GM12878 (cell line): ENCODE measurements at regions not wholly inside any gene's neighbourhood (a gene's known extent, or its start where the extent isn't known, plus 50 kb on each side); places are given as distances from the start of the nearest gene placed in this dataset.

ENCODE experiments used
- ATAC-seq: fragments of 200-7000 bp; cut with Tn5 transposase; 3 replicates; pipeline ENCODE4 v1.9.1; 2020; ENCODE audit warnings: mild to moderate bottlenecking, moderate library complexity
- BruUV-seq: library from RNA; stranded (reverse); fragments of 400-500 nt; replicated peaks from 2 replicates; lab custom pipeline; 2021; lab: Mats Ljungman, UMichigan
- CTCF ChIA-PET: fragments of 300-600 bp; sonication (Branson Sonifier 250); formaldehyde crosslinking; extraction: SDS; loops from one replicate; lab custom pipeline; 2021; ENCODE audit warnings: inconsistent platforms; lab: Yijun Ruan, JAX
- POLR2A ChIA-PET: fragments of 350-600 bp; formaldehyde crosslinking; extraction: SDS; loops from one replicate; lab custom pipeline; 2021; ENCODE audit warnings: inconsistent platforms; lab: Charles Lee
- RAD21 ChIA-PET: fragments of 300-600 bp; sonication (Branson Sonifier 250); formaldehyde crosslinking; loops from one replicate; lab custom pipeline; 2023; ENCODE audit warnings: antibody characterized with exemption; ENCODE audit not compliant: unreplicated experiment; lab: Charles Lee
- SMC1A ChIA-PET: fragments of 300-600 bp; sonication (Branson Sonifier 250); formaldehyde crosslinking; loops from one replicate; lab custom pipeline; 2023; ENCODE audit not compliant: unreplicated experiment, uncharacterized antibody; lab: Charles Lee
- DNase-seq: peaks from one replicate; pipeline ENCODE4 v3.0.0-alpha.2; 2011; ENCODE audit warnings: low read depth, low spot score
- FAIRE-seq: peaks from 3 replicates; lab custom pipeline; 2011; peaks lifted over from hg19 to GRCh38; lab: Jason Lieb, UNC
- H2AFZ ChIP-seq: 2 replicates; pipeline ENCODE4 v1.6.0; 2011; ENCODE audit warnings: low read depth, low read length, control low read depth; ENCODE audit not compliant: control insufficient read depth
- H3K27ac ChIP-seq: 2 replicates; pipeline ENCODE4 v1.5.1; 2011; ENCODE audit warnings: control low read depth; ENCODE audit not compliant: control insufficient read depth, insufficient read depth
- H3K27me3 ChIP-seq, 2 experiments: replicated peaks in 1 of 2; 2 replicates each; pipeline versions ENCODE4 v1.6.0 to v1.6.1; 2011; ENCODE audit warnings: low read length in 1 of 2; ENCODE audit not compliant: control insufficient read depth in 2 of 2, insufficient read depth in 2 of 2
- H3K36me3 ChIP-seq, 2 experiments: 2 replicates each; pipeline ENCODE4 v1.5.1; 2011; ENCODE audit warnings: low read length in 1 of 2; ENCODE audit not compliant: control insufficient read depth in 2 of 2, insufficient read depth in 2 of 2
- H3K4me1 ChIP-seq: 2 replicates; pipeline ENCODE4 v1.6.1; 2011; ENCODE audit warnings: mild to moderate bottlenecking, low read length, moderate library complexity, mixed read lengths; ENCODE audit not compliant: control insufficient read depth, insufficient read depth
- H3K4me2 ChIP-seq: 2 replicates; pipeline ENCODE4 v1.6.0; 2011; ENCODE audit warnings: control low read depth; ENCODE audit not compliant: control insufficient read depth, insufficient read depth
- H3K4me3 ChIP-seq: fragments of 200-600 bp; sonication (generic); 2 replicates; pipeline ENCODE4 v1.5.1; 2016
- H3K79me2 ChIP-seq: 2 replicates; pipeline ENCODE4 v1.6.0; 2011; ENCODE audit warnings: low read length; ENCODE audit not compliant: control insufficient read depth, insufficient read depth
- H3K9ac ChIP-seq: 2 replicates; pipeline ENCODE4 v1.8.0; 2011; ENCODE audit warnings: low read length, control low read depth, mixed read lengths; ENCODE audit not compliant: control insufficient read depth, insufficient read depth
- H3K9me3 ChIP-seq: replicated peaks from 3 replicates; pipeline ENCODE4 v1.5.1; 2011; ENCODE audit warnings: mild to moderate bottlenecking, low read length; ENCODE audit not compliant: control insufficient read depth, insufficient read depth
- H4K20me1 ChIP-seq: 2 replicates; pipeline ENCODE4 v1.6.0; 2011; ENCODE audit not compliant: control insufficient read depth, insufficient read depth
- BCL11A ChIP-seq: IDR thresholded peaks from 2 replicates; pipeline ENCODE4 v1.6.1; 2011; ENCODE audit warnings: low read depth, low read length
- BCLAF1 ChIP-seq: fragments of 450-650 bp; IDR thresholded peaks from 2 replicates; pipeline ENCODE4 v1.6.1; 2017; ENCODE audit warnings: antibody characterized with exemption, mild to moderate bottlenecking, moderate library complexity
- CBX5 ChIP-seq: sonication (generic); IDR thresholded peaks from 2 replicates; pipeline ENCODE4 v1.6.1; 2016; ENCODE audit warnings: low read depth, moderate library complexity, mild to moderate bottlenecking, inconsistent platforms
- ELK1 ChIP-seq: IDR thresholded peaks from 2 replicates; pipeline ENCODE4 v1.6.1; 2012; ENCODE audit warnings: low read depth, low read length, improper control_type of control experiment
- HCFC1 ChIP-seq: fragments of 150-350 bp; IDR thresholded peaks from 2 replicates; pipeline ENCODE4 v1.6.1; 2014; ENCODE audit warnings: low read length
- IRF4 ChIP-seq: IDR thresholded peaks from 2 replicates; pipeline ENCODE4 v1.6.1; 2011; ENCODE audit warnings: low read depth, low read length
- LARP7 ChIP-seq: fragments of 450-650 bp; IDR thresholded peaks from 2 replicates; pipeline ENCODE4 v1.6.1; 2017; ENCODE audit warnings: mild to moderate bottlenecking
- MEF2B ChIP-seq: fragments of 450-650 bp; IDR thresholded peaks from 2 replicates; pipeline ENCODE4 v1.6.1; 2018; ENCODE audit warnings: mild to moderate bottlenecking, moderate library complexity; ENCODE audit not compliant: partially characterized antibody, poor library complexity, severe bottlenecking
- PML ChIP-seq: IDR thresholded peaks from 2 replicates; pipeline ENCODE4 v1.6.1; 2012; ENCODE audit warnings: low read length, inconsistent platforms
- POU2F2 ChIP-seq: IDR thresholded peaks from 3 replicates; pipeline ENCODE4 v1.6.1; 2011; ENCODE audit warnings: low read depth, mild to moderate bottlenecking, low read length, borderline replicate concordance
- RCOR1 ChIP-seq: conservative IDR thresholded peaks from 2 replicates; pipeline ENCODE4 v1.6.1; 2012; ENCODE audit warnings: low read depth, low read length, improper control_type of control experiment
- SMARCA5 ChIP-seq: fragments of 450-650 bp; IDR thresholded peaks from 2 replicates; pipeline ENCODE4 v1.6.1; 2017; ENCODE audit warnings: mild to moderate bottlenecking
- SREBF1 ChIP-seq: IDR thresholded peaks from 2 replicates; pipeline ENCODE4 v1.6.1; 2012; ENCODE audit warnings: mild to moderate bottlenecking, low read length
- TAF1 ChIP-seq: IDR thresholded peaks from 2 replicates; pipeline ENCODE4 v1.6.1; 2011; ENCODE audit warnings: mild to moderate bottlenecking, low read depth, low read length, borderline replicate concordance
- ZNF217 ChIP-seq: fragments of 450-650 bp; IDR thresholded peaks from 2 replicates; pipeline ENCODE4 v1.6.1; 2017; ENCODE audit warnings: antibody characterized with exemption, mild to moderate bottlenecking
- ZNF274 ChIP-seq: IDR thresholded peaks from one replicate; pipeline ENCODE4 v1.8.0; 2011; ENCODE audit not compliant: insufficient read length, insufficient read depth
- WGBS: methylation state at CpG from one replicate; pipeline ENCODE4 v1.1.6; 2016; ENCODE audit warnings: low lambda C conversion rate; ENCODE audit not compliant: insufficient replicate concordance, insufficient coverage; ENCODE audit errors: missing lambda C conversion rate; 5-methylcytosine and 5-hydroxymethylcytosine counted together
- in situ Hi-C: fragments of 300-500 bp; cut with MboI; formaldehyde crosslinking; loops from 9 replicates; pipeline ENCODE4 v1.14.3; 2018; ENCODE audit warnings: mixed read lengths
- intact Hi-C: fragments of 100-400 bp; cut with micrococcal nuclease; formaldehyde crosslinking; loops from one replicate; pipeline ENCODE4 v1.14.2; 2022; ENCODE audit not compliant: unreplicated experiment

- TF ChIP-seq BCLAF1 = no peak
- no peak for TF ChIP-seq ZNF274
- TF ChIP-seq IRF4 = no peak
- TF ChIP-seq POU2F2 = no peak
- TF ChIP-seq ELK1 = no peak
- TF ChIP-seq MEF2B = no peak
- no peak for TF ChIP-seq CBX5
- TF ChIP-seq RCOR1 = no peak
- TF ChIP-seq TAF1 = no peak
Observed at GRCh38 chr13:104450006-104450405, 1383.8 kb upstream of the SLC10A2 start (continued).

- Histone ChIP-seq H3K79me2 (no peaks in the 10 kb centered on the region), H3K27ac (no peak overlapping the region), H3K27me3 (no peaks in the 10 kb centered on the region), H3K9ac (no peak overlapping the region), H4K20me1 (no peaks in the 10 kb centered on the region), H3K4me1 (no peaks in the 10 kb centered on the region), H3K4me2 (no peak overlapping the region), H3K36me3 (no peaks in the 10 kb centered on the region), H3K4me3 (no peak overlapping the region), H3K9me3 (no peaks in the 10 kb centered on the region), H2AFZ (no peak overlapping the region)
- FAIRE-seq (no peak), ATAC-seq (no peak), DNase-seq (no peak)
- no peak for TF ChIP-seq HCFC1
- no peak for TF ChIP-seq SREBF1
- TF ChIP-seq ZNF217 = no peak
- TF ChIP-seq SMARCA5 = no peak
- no peak for TF ChIP-seq PML
- TF ChIP-seq BCL11A = no peak
- TF ChIP-seq LARP7 = no peak
- POLR2A ChIA-PET = no interaction called here
- CTCF ChIA-PET = no interaction called here
- in situ Hi-C loops = no loop called here
- no TSS peak for BruUV-seq
- WGBS = 37% methylated on average over 6 of the region's 6 CpGs
- RAD21 ChIA-PET = no interaction called here
- SMC1A ChIA-PET = no interaction called here
- intact Hi-C loops = no loop called here
Observed at GRCh38 chr13:104447348-104447747, 1381.1 kb upstream of the SLC10A2 start.
